ENCODE measurements at regions not wholly inside any gene's neighbourhood (a gene's known extent, or its start where the extent isn't known, plus 50 kb on each side); places are given as distances from the start of the nearest gene placed in this dataset.
"Not testable (repeated sequence)": the region's sequence is repeated elsewhere in the genome, so short reads cannot be mapped to it uniquely, and the experiment has no call there.

DNA sequence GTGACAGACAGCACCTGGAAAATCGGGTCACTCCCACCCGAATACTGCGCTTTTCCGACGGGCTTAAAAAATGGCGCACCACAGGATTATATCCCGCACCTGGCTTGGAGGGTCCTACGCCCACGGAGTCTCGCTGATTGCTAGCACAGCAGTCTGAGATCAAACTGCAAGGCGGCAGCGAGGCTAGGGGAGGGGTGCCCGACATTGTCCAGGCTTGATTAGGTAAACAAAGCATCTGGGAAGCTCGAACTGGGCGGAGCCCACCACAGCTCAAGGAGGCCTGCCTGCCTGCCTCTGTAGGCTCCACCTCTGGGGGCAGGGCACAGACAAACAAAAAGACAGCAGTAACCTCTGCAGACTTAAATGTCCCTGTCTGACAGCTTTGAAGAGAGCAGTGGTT lies 1370.0 kb downstream of the SUCLG1 start:
- DNase-seq, result not testable (repeated sequence)

DNA sequence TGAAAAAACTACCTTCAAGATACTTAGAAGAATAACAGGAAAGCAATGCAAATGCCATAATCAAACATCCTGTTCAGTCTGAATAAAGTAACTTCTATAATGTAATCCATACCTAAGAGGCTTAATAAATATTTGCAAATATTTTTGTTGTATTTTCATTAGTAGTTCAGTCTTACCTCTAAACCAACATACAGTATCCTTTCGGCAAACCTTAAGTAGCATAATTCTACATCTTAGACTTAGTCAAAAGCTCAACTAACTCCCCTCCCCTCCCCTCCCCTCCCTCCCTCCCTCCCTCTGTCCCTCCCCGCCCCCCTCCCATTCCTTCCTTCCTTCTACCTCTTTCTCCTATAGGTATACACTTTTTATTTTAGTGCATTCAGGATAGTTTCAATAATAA lies 1373.2 kb downstream of the SUCLG1 start:
- DNase-seq, result no peak

- no peak for DNase-seq
Observed at GRCh38 chr2:83081826-83082690, 1377.0 kb downstream of the SUCLG1 start.

DNA sequence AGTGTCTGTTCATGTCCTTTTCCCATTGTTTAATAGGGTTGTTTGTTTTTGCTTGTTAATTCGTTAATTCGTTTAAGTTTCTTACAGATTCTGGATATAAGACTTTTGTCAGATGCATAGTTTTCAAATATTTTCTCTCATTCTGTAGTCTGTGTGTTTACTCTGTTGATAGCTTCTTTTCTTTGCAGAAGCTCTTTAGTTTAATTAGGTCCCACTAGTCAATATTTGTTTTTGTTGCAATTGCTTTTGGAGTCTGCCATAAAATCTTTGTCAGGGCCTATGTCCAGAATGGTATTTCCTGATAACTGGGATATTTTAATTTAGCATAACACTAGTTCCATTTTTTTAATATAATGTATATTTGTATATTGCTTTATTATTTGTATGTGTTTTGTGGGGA lies 1380.1 kb downstream of the SUCLG1 start:
- DNase-seq, result no peak

GRCh38 chr2:83072767-83073166 lies 1386.3 kb downstream of the SUCLG1 start:
- DNase-seq, result no peak

DNA sequence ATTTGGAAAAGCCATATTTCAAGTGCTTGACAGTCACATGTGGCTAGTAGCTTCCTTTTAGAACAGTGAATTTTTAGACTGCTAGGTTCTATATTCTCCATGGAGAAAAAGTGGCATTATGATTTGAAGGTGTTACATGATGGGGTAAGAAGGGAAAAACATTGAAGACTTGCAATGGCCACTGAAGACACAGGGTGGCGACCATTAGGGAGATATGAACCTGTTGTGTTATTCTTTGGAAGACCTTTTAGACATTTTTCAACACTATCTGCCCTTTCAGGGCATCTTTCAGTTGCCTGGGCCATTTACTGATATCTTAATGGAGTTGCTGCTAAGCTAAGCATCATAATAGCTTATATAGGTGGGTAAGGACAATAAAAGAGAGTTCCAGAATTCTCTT lies 1387.2 kb downstream of the SUCLG1 start:
- no peak for DNase-seq

- DNase-seq, result no peak
Observed at GRCh38 chr2:83071352-83071751, 1387.7 kb downstream of the SUCLG1 start.

DNA sequence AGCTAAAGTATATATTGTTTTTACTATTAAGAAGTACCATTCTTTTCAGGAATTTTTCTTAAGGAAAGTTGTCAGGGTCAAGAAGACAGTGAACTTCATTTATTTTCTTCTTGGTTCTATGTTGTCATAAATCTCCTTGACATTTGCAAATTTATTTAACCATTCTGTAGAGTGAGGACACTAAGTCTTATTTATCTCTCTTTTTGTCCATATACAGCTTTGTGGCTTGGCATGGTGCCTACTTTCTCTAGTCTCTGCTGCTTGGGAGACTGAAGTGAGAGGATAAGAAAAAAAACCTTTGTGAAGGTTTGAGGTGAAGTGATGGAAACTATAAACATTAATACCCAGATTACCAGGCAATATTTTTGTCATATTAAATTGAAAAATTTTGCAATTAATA lies 1389.4 kb downstream of the SUCLG1 start:
- no peak for DNase-seq

GRCh38 chr2:83068714-83069113 lies 1390.4 kb downstream of the SUCLG1 start:
- DNase-seq, result no peak

DNA sequence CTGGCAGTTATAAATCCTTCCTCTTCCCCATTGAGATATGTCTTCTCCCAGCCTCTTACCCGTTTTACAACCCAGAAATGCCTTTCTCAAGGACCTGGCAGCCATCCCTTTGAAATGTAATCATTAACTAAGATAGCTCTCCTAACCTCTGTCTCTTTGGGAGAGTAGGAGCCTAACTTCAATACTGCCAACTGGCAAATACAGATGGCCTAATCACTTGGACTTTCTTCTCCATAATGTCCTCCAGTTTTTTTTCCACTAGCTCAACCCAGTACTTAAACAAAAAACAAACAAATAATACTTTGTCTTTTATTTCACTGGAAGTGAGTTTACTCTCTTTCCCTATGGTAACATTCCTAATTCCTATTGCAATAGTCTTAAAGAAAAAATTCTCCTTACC lies 1391.1 kb downstream of the SUCLG1 start:
- DNase-seq, result no peak

DNA sequence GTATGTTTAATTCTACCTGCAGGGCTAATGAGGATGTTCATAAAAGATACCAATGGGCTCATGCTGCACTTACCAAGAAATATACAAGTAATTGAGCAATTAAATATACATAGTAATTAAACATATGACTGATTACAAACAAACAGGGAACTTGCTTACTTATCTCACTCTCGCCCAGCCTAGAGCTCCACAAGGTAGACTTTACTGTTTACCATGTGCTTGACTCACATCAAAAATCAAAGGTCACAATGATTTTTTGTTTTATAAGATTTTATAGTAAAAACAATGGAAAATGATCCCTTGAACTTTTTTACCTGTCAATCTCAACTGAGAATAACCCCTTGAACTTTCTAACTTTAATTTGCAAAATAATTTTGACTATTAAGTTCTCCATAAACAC lies 1395.1 kb downstream of the SUCLG1 start:
- DNase-seq, result no peak

DNA sequence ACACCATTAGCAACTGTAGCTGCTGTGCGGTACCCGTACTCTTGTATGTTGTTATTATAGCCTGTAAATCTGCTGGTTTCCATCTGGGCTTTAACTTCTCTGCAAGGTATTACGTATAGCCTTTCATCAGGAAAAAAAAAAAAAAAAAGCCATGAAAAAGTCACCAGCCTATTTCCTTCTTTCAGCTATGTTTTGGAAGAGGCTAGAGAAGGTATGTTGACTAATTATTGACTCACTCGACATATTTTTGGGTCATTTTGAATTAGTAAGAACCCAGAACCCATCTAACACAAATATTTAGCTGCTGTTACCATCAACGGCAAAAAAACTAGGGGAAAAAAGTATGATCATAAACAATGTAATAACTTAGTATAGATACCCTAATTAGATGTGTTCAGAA lies 1395.6 kb downstream of the SUCLG1 start:
- DNase-seq, result no peak

GRCh38 chr2:83058683-83059082 lies 1400.4 kb downstream of the SUCLG1 start:
- DNase-seq, result no peak

- DNase-seq, result no peak
Observed at GRCh38 chr2:83055376-83056010, 1403.6 kb downstream of the SUCLG1 start.

GRCh38 chr2:83054751-83055150 lies 1404.3 kb downstream of the SUCLG1 start:
- DNase-seq, result no peak

- no peak for DNase-seq
Observed at GRCh38 chr2:83051538-83052170, 1407.4 kb downstream of the SUCLG1 start.

DNA sequence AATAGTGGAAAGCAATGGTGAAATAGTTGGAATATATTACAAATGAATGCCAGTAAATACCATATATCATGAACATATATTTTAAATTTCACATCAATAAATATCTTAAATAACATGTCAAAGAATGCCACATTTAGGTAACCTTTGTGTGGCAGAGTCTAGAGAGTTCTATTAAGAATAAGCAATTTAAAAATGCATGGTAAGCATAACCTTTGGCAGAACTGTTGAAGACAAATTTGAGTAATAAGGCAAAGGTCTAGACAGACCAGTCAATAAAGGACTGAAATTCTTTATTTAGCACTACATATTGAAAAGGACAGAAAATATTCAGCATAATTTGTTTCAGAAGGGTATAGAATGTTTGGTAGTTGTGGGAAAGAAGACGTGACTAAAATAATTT lies 1417.0 kb downstream of the SUCLG1 start:
- no peak for DNase-seq

- no peak for DNase-seq
Observed at GRCh38 chr2:83022631-83023210, 1436.4 kb downstream of the SUCLG1 start.

DNA sequence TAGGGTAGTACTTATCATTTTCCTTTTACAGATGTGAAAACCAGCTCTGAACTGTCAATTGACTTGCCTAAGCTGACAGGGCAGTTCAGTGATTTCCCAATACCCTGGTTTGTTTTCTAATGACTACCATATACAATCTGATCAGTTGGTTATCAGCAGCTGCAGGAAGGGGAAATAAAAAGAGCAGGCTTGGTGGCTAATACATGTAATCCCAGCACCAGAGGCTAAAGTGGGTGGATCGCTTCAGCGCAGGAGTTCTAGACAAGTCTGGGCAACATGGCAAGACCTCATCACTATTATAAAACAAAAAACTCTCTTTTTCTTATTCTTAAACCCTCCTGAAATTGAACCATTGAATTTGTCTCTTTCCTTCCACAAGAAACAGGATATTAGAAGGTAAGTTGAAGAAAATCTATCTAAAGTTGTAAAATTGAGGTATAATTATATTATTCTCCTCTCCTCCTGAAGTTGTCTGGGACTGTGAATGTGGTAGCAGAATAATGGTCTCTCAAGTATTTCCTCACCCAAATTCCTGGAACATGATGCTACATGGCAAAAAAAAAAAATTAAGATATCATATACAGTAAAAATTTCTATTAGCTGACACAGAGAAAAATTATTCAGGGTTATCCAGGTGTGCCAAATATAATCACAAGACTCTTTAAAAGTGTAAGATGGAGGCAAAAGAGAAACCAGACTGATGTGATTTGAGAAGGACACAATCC lies 1441.6 kb downstream of the SUCLG1 start:
- DNase-seq, result no peak

- no peak for DNase-seq
Observed at GRCh38 chr2:83016343-83017110, 1442.6 kb downstream of the SUCLG1 start.

DNA sequence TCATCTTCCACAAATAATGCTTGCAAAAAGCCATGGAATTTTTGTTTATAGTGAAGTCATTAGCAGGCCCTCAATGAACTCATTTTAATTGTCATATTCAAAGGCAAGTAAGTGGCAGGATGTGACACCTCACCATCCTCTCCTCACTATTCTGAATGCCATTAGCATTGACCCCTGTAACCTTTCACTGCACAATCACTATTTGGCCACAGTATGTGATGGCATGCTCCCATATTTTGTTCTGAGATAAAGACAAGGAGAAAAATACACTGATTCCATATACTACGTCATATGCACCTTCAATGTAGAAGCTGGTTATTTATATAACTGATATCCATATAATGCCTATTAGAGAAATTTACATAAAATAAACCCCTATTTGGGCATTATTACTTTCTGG lies 1443.2 kb downstream of the SUCLG1 start:
- no peak for DNase-seq

DNA sequence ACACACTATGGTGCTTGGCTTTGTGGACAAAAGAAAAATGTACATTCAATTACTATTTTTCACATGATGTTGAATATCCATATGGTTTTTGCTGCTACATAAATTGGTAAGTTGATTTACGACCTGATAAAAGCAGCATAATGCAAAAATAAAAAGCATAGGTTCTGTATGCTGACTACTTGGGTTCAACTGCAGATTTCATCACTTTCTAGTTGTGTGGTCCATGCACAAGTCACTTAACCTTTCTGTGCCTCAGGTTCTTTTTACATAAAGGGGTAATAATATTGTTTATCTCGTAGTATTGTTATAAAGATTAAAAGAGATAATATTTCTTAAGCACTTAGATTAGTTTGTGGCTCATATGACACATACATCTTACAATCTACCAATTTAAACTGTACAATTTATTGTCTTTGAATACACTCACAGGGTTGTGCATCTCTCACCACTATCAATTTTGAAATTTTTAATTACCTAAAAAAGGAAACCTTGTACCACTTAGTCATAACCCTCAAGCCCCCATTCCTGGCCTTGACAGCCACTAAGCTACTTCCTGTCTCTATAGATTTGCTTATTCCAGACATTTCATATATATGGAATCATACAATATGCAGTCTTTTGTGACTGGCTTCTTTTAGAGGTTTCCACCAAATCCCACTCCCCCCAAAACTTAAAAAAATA lies 1443.9 kb downstream of the SUCLG1 start:
- no peak for DNase-seq
